OCI-LY3 (cell line): ENCODE measurements at regions not wholly inside any gene's neighbourhood (a gene's known extent, or its start where the extent isn't known, plus 50 kb on each side); places are given as distances from the start of the nearest gene placed in this dataset.

Experiments used
- H2AFZ ChIP-seq: fragments of 200-600, 300-600 bp; shearing (Covaris generic); 2 replicates; pipeline ENCODE4 v1.6.0; 2014; ENCODE audit warnings: antibody characterized with exemption, low read depth, low read length
- H3K27ac ChIP-seq: fragments of 200-600, 300-600 bp; sonication (generic); 2 replicates; pipeline ENCODE4 v1.5.1; 2014; ENCODE audit warnings: mild to moderate bottlenecking, low read length, moderate library complexity, mixed read lengths
- H3K27me3 ChIP-seq: fragments of 200-600, 300-600 bp; sonication (generic); 2 replicates; pipeline ENCODE4 v1.6.1; 2014; ENCODE audit warnings: low read depth, low read length, mixed read lengths
- H3K36me3 ChIP-seq: fragments of 200-600, 300-600 bp; sonication (generic); replicated peaks from 2 replicates; pipeline ENCODE3; 2014; ENCODE audit warnings: low read depth, low read length, mixed read lengths
- H3K4me1 ChIP-seq: fragments of 300-600, 200-600 bp; sonication (generic); 2 replicates; pipeline ENCODE4 v1.6.1; 2014; ENCODE audit warnings: low read length, mixed read lengths
- H3K4me2 ChIP-seq: fragments of 200-600, 300-600 bp; sonication (generic); 2 replicates; pipeline ENCODE4 v1.6.1; 2014; ENCODE audit warnings: low read length, mixed read lengths
- H3K4me3 ChIP-seq: fragments of 300-600, 200-600 bp; sonication (generic); 2 replicates; pipeline ENCODE4 v1.5.1; 2014; ENCODE audit warnings: antibody characterized with exemption, mild to moderate bottlenecking, low read length, moderate library complexity
- H3K79me2 ChIP-seq: fragments of 300-600, 200-600 bp; shearing (Covaris generic); 2 replicates; pipeline ENCODE4 v1.6.1; 2014; ENCODE audit warnings: mild to moderate bottlenecking, low read length, mixed read lengths
- H3K9ac ChIP-seq: fragments of 300-600, 200-600 bp; shearing (Covaris generic); 2 replicates; pipeline ENCODE4 v1.6.0; 2014; ENCODE audit warnings: mild to moderate bottlenecking, low read length, moderate library complexity
- H3K9me3 ChIP-seq: fragments of 200-600, 300-600 bp; shearing (Covaris generic); 2 replicates; pipeline ENCODE4 v1.6.1; 2014; ENCODE audit warnings: low read length, mixed read lengths; ENCODE audit not compliant: insufficient read depth
- H4K20me1 ChIP-seq: fragments of 200-600, 300-600 bp; sonication (generic); 2 replicates; pipeline ENCODE4 v1.6.1; 2016; ENCODE audit warnings: low read length, mixed read lengths; ENCODE audit not compliant: insufficient read depth
- CTCF ChIP-seq: fragments of 200-600, 300-600 bp; sonication (generic); IDR thresholded peaks from 2 replicates; pipeline ENCODE4 v1.5.1; 2014; ENCODE audit warnings: antibody characterized with exemption, low read length, low read depth
- EZH2phosphoT487 ChIP-seq: fragments of 200-600 bp; shearing (Covaris generic); IDR thresholded peaks from 2 replicates; pipeline ENCODE4 v1.6.1; 2018; ENCODE audit warnings: antibody characterized with exemption, mixed run types, low read depth

- H3K79me2 ChIP-seq, result no peaks in the 10 kb centered on the region
- H3K27ac ChIP-seq, result no peak overlapping the region
- no peaks in the 10 kb centered on the region for H3K36me3 ChIP-seq
- no peaks in the 10 kb centered on the region for H3K27me3 ChIP-seq
- no peak overlapping the region for H3K9ac ChIP-seq
- TF ChIP-seq CTCF (no peak), EZH2phosphoT487 (no peak)
- H2AFZ ChIP-seq, result no peak overlapping the region
- no peak overlapping the region for H3K4me3 ChIP-seq
- H3K9me3 ChIP-seq, result no peaks in the 10 kb centered on the region
- no peaks in the 10 kb centered on the region for H3K4me1 ChIP-seq
- no peaks in the 10 kb centered on the region for H4K20me1 ChIP-seq
- H3K4me2 ChIP-seq, result no peak overlapping the region
Measured at GRCh38 chr4:43435291-43435690, 542.8 kb downstream of the GRXCR1 start.

DNA sequence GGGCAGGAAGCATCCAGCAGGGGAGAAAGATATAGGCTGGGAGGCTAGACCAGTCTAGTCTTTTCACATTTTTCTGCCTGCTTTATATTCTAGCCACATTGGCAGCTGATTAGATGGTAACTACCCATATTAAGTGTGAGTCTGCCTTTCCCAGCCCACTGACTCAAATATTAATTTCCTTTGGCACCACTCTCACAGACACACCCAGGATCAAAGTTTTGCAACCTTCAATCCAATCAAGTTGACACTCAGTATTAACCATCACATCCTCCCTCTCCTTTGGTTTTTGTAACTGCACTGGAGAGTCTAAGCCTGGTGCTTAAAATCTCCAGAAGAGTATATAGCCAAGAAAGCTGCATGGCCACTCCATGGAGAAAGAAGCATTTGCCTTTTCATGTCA lies 560.4 kb downstream of the GRXCR1 start:
- no peak for TF ChIP-seq EZH2phosphoT487
- no peak for TF ChIP-seq CTCF
- Histone ChIP-seq H3K4me2 (no peak overlapping the region), H2AFZ (no peak overlapping the region), H3K9ac (no peak overlapping the region), H3K4me3 (no peak overlapping the region), H4K20me1 (no peaks in the 10 kb centered on the region), H3K27me3 (no peaks in the 10 kb centered on the region), H3K36me3 (no peaks in the 10 kb centered on the region), H3K4me1 (no peaks in the 10 kb centered on the region), H3K27ac (no peak overlapping the region), H3K9me3 (no peaks in the 10 kb centered on the region), H3K79me2 (no peaks in the 10 kb centered on the region)

GRCh38 chr4:43456383-43456782 lies 563.9 kb downstream of the GRXCR1 start:
- Histone ChIP-seq H3K4me3 (no peak overlapping the region), H3K79me2 (no peaks in the 10 kb centered on the region), H3K27ac (no peak overlapping the region), H3K27me3 (no peaks in the 10 kb centered on the region), H3K4me1 (no peaks in the 10 kb centered on the region), H3K9ac (no peak overlapping the region), H3K9me3 (no peaks in the 10 kb centered on the region), H2AFZ (no peak overlapping the region), H4K20me1 (no peaks in the 10 kb centered on the region), H3K36me3 (no peaks in the 10 kb centered on the region), H3K4me2 (no peak overlapping the region)
- TF ChIP-seq EZH2phosphoT487, result no peak
- TF ChIP-seq CTCF, result no peak

DNA sequence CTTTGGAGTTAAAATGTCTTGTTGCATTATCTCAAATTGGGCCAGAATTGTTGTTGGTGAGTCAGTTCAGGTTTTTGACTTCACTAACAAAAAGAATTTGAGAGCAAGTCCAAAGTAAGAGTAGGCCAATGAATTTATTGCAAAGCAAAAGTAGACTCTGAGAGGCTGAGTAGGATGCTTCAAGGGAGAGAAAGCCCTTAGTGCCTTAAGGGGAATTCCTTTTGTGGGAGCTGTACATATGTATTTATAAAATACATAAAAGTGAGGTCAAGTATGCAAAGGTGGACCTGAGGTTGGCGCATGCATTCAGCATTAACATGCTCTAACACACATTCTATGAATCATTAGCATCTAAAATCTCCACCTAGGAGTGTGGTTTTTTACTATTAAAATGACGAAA lies 565.4 kb downstream of the GRXCR1 start:
- no peaks in the 10 kb centered on the region for H4K20me1 ChIP-seq
- no peak overlapping the region for H3K27ac ChIP-seq
- no peak overlapping the region for H3K9ac ChIP-seq
- no peaks in the 10 kb centered on the region for H3K36me3 ChIP-seq
- H3K27me3 ChIP-seq, result no peaks in the 10 kb centered on the region
- H3K4me2 ChIP-seq, result no peak overlapping the region
- no peak for TF ChIP-seq EZH2phosphoT487
- no peak for TF ChIP-seq CTCF
- H2AFZ ChIP-seq, result no peak overlapping the region
- no peak overlapping the region for H3K4me3 ChIP-seq
- H3K9me3 ChIP-seq, result no peaks in the 10 kb centered on the region
- no peaks in the 10 kb centered on the region for H3K4me1 ChIP-seq
- no peaks in the 10 kb centered on the region for H3K79me2 ChIP-seq
